ENCODE measurements at regions not wholly inside any gene's neighbourhood (a gene's known extent, or its start where the extent isn't known, plus 50 kb on each side); places are given as distances from the start of the nearest gene placed in this dataset.
A peak's percentile ranks its signal among the peaks of the same experiment; 100 is the strongest.

DNA sequence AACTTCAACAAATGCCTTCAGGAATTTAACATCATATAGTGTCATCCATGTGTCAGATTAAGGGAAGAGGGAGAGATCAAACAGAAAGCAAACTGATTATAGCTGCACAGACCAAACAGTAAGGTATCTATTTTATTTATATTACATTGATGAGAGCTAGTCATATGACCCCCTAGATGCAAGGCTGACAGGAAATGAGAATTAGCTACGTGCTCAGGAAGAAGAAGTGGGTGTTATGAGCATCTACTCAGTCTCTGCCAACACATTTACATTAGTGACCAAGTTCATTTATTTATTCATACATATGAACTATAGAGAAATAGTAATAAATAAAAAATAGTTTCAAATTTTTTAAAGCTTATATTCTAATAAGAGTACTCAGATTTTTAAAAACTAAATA lies 787.3 kb downstream of the KCTD16 start:
- no peak for DNase-seq (ENCODE audit: low spot score)

DNA sequence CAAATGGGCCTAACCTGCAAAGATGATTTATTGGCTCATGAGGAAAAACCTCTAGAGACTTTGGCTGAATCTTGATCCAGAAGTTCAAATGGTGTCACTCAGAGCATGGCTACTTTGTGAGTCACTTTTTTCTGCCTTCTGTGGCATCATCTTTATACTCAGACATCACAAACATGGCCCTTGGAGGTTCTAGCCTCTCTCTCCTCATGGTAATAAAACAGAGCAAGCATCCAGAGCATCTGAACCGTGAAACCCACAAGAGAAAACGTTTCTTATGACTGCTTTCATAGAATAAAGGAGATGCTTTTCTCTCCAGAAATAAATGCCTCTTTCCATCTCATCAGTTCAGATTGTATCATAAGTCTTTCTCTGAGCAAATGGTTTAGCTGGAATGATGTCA lies 780.3 kb downstream of the KCTD16 start:
- no peak for DNase-seq (ENCODE audit: low spot score)

- no peak for DNase-seq (ENCODE audit: low spot score)
Measured at GRCh38 chr5:144947023-144947422, 776.4 kb downstream of the KCTD16 start.

DNA sequence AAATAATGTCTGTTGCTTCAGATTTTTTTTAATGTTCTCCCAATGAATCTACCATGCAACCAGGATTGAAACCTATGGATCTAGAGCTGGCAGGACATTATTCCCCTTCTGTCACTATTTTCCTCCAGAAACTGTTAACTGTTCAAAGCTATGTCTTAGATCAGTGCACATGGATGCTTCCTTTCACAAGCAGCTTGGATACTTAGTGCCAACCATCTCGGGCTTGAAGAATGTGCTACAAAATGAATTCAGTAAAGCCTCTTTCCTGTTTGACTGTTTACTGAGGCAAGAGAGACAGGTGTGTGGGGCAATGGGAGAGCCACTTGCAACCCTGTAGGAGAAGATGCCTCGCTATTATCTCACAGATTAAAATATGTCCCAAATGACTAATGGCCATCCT lies 774.8 kb downstream of the KCTD16 start:
- no peak for DNase-seq (ENCODE audit: low spot score)

GRCh38 chr5:144944936-144945335 lies 774.3 kb downstream of the KCTD16 start:
- DNase-seq (ENCODE audit: low spot score): no peak

DNA sequence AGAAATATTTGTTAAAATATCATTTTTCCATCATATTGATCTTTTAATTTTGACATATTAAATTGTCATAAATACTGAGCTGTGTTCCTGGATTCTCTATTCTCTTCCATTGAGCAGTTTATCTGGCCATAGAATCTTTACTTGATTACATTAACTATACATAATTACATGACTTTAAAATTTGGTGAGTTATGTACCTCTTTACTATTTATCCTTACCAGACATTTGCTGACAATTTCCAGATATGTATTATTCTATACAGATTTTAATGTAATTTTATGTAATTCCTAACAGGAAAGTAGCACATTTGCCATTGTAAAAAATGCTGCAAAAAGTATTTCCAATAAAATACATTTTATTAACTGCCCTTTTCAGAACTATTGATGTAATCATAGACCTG lies 770.3 kb downstream of the KCTD16 start:
- DNase-seq (ENCODE audit: low spot score): no peak

GRCh38 chr5:144918371-144918770 lies 747.7 kb downstream of the KCTD16 start:
- DNase-seq (ENCODE audit: low spot score): no peak

- peak; percentile 1 for DNase-seq (ENCODE audit: low spot score)
Measured at GRCh38 chr5:144915452-144915851, 744.8 kb downstream of the KCTD16 start.

- no peak for DNase-seq (ENCODE audit: low spot score)
Measured at GRCh38 chr5:144913661-144914060, 743.0 kb downstream of the KCTD16 start.

- DNase-seq (ENCODE audit: low spot score): no peak
Measured at GRCh38 chr5:144896473-144896872, 725.8 kb downstream of the KCTD16 start.

GRCh38 chr5:144886668-144887067 lies 716.0 kb downstream of the KCTD16 start:
- no peak for DNase-seq (ENCODE audit: low spot score)

GRCh38 chr5:144882739-144883283 lies 712.1 kb downstream of the KCTD16 start:
- no peak for DNase-seq (ENCODE audit: low spot score)

GRCh38 chr5:144880513-144880912 lies 709.8 kb downstream of the KCTD16 start:
- DNase-seq (ENCODE audit: low spot score): no peak

- DNase-seq (ENCODE audit: low spot score): no peak
Measured at GRCh38 chr5:144876990-144877389, 706.3 kb downstream of the KCTD16 start.

DNA sequence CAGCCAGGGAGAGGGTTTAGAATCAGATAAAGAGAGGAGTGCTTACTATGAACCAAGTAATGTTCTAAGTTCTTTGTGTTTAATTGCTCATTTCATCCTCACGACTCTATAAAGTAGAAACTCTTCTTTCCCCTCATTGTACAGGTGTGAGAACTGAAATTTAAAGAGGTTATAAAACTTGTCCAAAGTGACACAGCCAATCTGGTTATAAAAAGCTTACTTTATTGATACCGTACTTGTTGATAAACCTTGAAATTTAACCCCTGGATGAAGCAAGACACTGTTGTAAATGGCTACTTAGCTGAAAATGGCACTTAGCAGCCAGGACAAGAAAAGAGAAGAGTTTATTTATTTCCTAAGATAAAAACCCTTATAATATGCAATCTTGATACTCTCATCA lies 702.4 kb downstream of the KCTD16 start:
- DNase-seq (ENCODE audit: low spot score): no peak

- DNase-seq (ENCODE audit: low spot score): no peak
Measured at GRCh38 chr5:144864118-144864517, 693.4 kb downstream of the KCTD16 start.

DNA sequence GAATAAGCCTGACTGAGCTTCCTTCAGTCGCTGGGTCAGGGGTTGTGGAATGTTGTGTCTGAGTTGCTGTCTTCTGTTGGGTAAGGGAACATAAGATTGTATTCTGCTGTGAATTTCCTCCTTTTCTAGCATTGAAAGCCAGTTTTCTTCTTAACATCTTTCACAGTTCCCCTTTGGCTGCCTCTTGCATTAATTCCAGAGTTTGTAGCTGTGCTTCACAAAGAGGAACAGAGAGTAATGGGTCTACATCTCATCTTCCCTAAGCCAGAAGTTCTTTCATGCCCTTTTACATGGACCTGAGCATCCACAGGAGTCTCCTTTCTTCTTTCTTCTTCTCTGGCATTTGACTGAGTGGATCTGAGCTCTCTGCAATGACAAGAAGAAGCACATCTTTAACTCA lies 686.8 kb downstream of the KCTD16 start:
- no peak for DNase-seq (ENCODE audit: low spot score)

DNA sequence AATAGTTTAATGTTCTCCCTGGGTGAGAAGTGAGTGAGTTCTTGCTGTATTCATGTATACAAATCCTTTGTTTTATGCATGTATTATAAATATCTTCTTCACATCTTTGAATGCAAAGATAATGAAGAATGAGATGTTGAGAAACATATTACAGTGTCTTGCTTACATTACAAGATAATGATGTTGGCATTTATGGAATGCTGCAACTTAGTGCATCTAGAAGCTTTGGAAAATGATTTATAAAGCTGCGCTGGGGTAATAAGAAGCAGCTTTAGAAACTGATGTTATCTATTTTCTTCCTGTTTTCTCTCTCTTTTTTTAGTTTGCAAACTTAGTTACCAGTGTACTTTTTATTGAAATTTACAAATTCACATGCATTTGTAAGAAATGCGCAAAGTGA lies 673.4 kb downstream of the KCTD16 start:
- no peak for DNase-seq (ENCODE audit: low spot score)

DNA sequence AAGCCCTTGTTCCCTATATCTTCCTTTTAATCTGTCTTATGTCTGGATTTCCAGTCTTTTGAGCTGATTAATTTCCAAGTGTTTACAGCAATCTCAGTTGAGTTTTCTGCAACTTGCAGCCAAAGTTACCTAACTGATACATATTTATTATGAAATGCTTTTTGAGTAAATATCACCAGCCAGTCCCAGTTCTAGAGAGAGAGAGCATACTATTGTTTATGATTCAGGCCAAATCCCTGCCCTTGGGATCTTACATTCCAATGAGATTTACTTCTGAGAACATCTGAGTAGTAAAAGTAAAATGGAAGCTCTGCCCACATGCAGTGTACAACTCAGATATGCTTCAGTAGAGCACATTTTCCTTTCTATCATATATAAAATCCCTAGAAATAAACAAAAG lies 661.7 kb downstream of the KCTD16 start:
- DNase-seq (ENCODE audit: low spot score): no peak

DNA sequence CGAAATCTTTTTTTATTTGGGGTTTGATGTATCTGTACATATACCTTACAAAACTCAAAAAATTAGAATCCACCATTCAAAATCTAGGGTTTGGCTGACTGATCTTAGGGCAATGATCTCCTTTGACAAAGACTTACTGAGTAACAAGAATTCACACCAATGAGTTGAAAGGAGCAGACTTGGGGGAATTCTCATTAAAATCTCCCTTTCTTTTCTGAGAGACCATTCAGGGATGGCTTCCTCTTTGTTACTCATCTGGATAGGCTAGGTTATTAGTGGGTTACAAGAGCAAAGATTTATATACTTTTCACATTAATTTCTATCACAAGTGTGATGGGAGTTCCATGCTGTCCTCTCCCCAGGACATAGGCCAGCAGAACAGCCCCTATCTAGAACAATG lies 661.0 kb downstream of the KCTD16 start:
- DNase-seq (ENCODE audit: low spot score): no peak

- DNase-seq (ENCODE audit: low spot score): no peak
Measured at GRCh38 chr5:144822503-144822902, 651.8 kb downstream of the KCTD16 start.

GRCh38 chr5:144820278-144820677 lies 649.6 kb downstream of the KCTD16 start:
- DNase-seq (ENCODE audit: low spot score): no peak

GRCh38 chr5:144815131-144815530 lies 644.5 kb downstream of the KCTD16 start:
- no peak for DNase-seq (ENCODE audit: low spot score)

DNA sequence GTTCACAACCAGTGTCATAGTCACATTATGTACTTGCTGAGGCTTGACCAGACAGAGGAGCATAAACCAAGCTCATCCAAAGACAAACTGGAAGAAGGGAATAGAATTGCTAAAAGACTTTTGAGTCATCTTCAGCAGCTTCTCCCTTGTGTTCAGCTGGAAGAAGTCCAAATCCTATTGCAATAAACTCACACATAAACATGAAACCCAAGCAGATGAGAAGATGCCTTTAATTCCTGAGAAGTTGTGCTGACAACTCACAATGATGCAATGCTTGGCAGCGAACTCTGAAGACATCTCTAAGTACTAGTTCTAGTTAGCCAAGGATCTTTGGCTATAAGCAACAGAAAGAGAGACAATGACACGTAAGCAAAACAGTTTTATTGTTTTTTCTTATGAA lies 642.1 kb downstream of the KCTD16 start:
- peak; percentile 0 for DNase-seq (ENCODE audit: low spot score)

DNA sequence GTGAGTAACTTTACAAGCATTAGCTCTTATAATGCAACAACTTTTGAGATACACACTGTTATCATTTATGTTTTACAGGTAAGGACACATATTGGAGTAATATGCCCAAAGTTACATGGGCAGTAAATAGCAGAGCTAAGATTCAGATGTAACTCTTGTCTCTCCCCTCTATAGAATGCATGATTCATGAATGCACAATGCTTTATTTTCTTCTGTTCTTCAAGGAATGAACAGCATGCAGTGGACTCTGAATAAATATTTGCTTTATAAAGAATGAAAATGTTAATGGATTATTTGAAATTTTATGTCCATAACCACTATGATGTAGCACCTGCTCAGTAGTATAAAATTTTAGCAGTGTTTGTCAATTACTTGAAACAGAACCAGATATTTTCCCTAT lies 629.5 kb downstream of the KCTD16 start:
- DNase-seq (ENCODE audit: low spot score): no peak

Data from RKO (cell line).